ENCODE measurements at regions not wholly inside any gene's neighbourhood (a gene's known extent, or its start where the extent isn't known, plus 50 kb on each side); places are given as distances from the start of the nearest gene placed in this dataset.
A peak's percentile ranks its signal among the peaks of the same experiment; 100 is the strongest.

GRCh38 chr11:13094930-13095687, 86.0 kb downstream of the RASSF10 start:
- no peak overlapping the region for H3K4me3 Mint-ChIP-seq (ENCODE audit: low read depth, unreplicated experiment)
- no peak overlapping the region for H3K27ac Mint-ChIP-seq (ENCODE audit: unreplicated experiment)
- no peak for TF ChIP-seq CTCF (IDR thresholded peaks at IDR 0.05; ENCODE audit: unreplicated experiment)
- peaks cover 56% of the 10 kb centered on the region for H3K4me1 Mint-ChIP-seq (ENCODE audit: low read depth, unreplicated experiment)
- H3K27me3 Mint-ChIP-seq (ENCODE audit: unreplicated experiment) = no peaks in the 10 kb centered on the region
- CTCF ChIA-PET = no interaction called here
- BruUV-seq (replicated peaks) = no TSS peak
- intact Hi-C loops (cut with micrococcal nuclease; ENCODE audit: unreplicated experiment) = loop anchor here (5.0 kb wide), 1 partner anchor 47 kb away; no protein-coding TSS in a partner anchor
- H3K9me3 Mint-ChIP-seq (ENCODE audit: low read depth, unreplicated experiment) = peaks cover 2% of the 10 kb centered on the region
- no peak for DNase-seq
- H3K36me3 Mint-ChIP-seq (ENCODE audit: insufficient read depth, unreplicated experiment) = no peaks in the 10 kb centered on the region

GRCh38 chr11:13098063-13098462, 88.9 kb downstream of the RASSF10 start:
- TF ChIP-seq CTCF (IDR thresholded peaks at IDR 0.05; ENCODE audit: unreplicated experiment) = no peak
- Mint-ChIP-seq H3K27me3 (ENCODE audit: unreplicated experiment) (no peaks in the 10 kb centered on the region), H3K36me3 (ENCODE audit: insufficient read depth, unreplicated experiment) (no peaks in the 10 kb centered on the region), H3K4me3 (ENCODE audit: low read depth, unreplicated experiment) (no peak overlapping the region), H3K4me1 (ENCODE audit: low read depth, unreplicated experiment) (peaks cover 35% of the 10 kb centered on the region), H3K27ac (ENCODE audit: unreplicated experiment) (peak overlapping the region; percentile 71), H3K9me3 (ENCODE audit: low read depth, unreplicated experiment) (peaks cover 2% of the 10 kb centered on the region)
- BruUV-seq (replicated peaks) = no TSS peak
- CTCF ChIA-PET = interaction anchor here (1.0 to 1.6 kb wide), 3 partner anchors 58 to 87 kb away, joined by 3 to 5 read pairs (median 3); no protein-coding TSS in a partner anchor
- peak; percentile 83 for DNase-seq
- intact Hi-C loops (cut with micrococcal nuclease; ENCODE audit: unreplicated experiment) = loop anchor here (5.0 kb wide), 1 partner anchor 44 kb away; no protein-coding TSS in a partner anchor

GRCh38 chr11:13098616-13099289, 89.6 kb downstream of the RASSF10 start:
- CTCF ChIA-PET = interaction anchor here (1.0 to 1.5 kb wide), 2 partner anchors 87 to 88 kb away, joined by 3 to 5 read pairs; no protein-coding TSS in a partner anchor

More at GRCh38 chr11:13098616-13099289, 89.6 kb downstream of the RASSF10 start:
- no peaks in the 10 kb centered on the region for H3K27me3 Mint-ChIP-seq (ENCODE audit: unreplicated experiment)
- no peaks in the 10 kb centered on the region for H3K36me3 Mint-ChIP-seq (ENCODE audit: insufficient read depth, unreplicated experiment)
- intact Hi-C loops (cut with micrococcal nuclease; ENCODE audit: unreplicated experiment) = loop anchor here (5.0 kb wide), 1 partner anchor 44 kb away; no protein-coding TSS in a partner anchor
- no peak overlapping the region for H3K27ac Mint-ChIP-seq (ENCODE audit: unreplicated experiment)
- H3K9me3 Mint-ChIP-seq (ENCODE audit: low read depth, unreplicated experiment) = peaks cover 2% of the 10 kb centered on the region
- no peak for DNase-seq
- peaks cover 39% of the 10 kb centered on the region for H3K4me1 Mint-ChIP-seq (ENCODE audit: low read depth, unreplicated experiment)
- no TSS peak for BruUV-seq (replicated peaks)
- no peak overlapping the region for H3K4me3 Mint-ChIP-seq (ENCODE audit: low read depth, unreplicated experiment)
- no peak for TF ChIP-seq CTCF (IDR thresholded peaks at IDR 0.05; ENCODE audit: unreplicated experiment)
